Peyer's patch (tissue), 4 donors: ENCODE measurements at regions not wholly inside any gene's neighbourhood (a gene's known extent, or its start where the extent isn't known, plus 50 kb on each side); places are given as distances from the start of the nearest gene placed in this dataset.

Experiments used
- DNase-seq, 3 donors: peaks; one replicate each; pipeline ENCODE4 v3.0.0-alpha.2; 2017 to 2019
- H3K27ac ChIP-seq, 4 donors: fragments of 200-600 bp; sonication (generic); one replicate each; pipeline ENCODE4 v1.5.1; 2016 to 2019
- H3K27me3 ChIP-seq, 2 donors: fragments of 200-600 bp; sonication (generic); one replicate each; pipeline ENCODE4 v1.5.1; 2019
- H3K36me3 ChIP-seq, 3 donors: fragments of 200-600 bp; sonication (generic); one replicate each; pipeline ENCODE4 v1.5.1; 2016 to 2019
- H3K4me1 ChIP-seq, 4 donors: fragments of 200-600 bp; sonication (generic); one replicate each; pipeline ENCODE4 v1.5.1; 2016 to 2019
- H3K4me3 ChIP-seq, 4 donors: fragments of 200-600 bp; sonication (generic); 1 replicate in 3 of 4; 2 replicates in 1 of 4; pipeline ENCODE4 v1.5.1; 2016 to 2019; ENCODE audit warnings: mild to moderate bottlenecking in 1 of 4
- H3K9me3 ChIP-seq, 4 donors: fragments of 200-600 bp; sonication (generic); one replicate each; pipeline ENCODE4 v1.5.1; 2016 to 2019; ENCODE audit warnings: mild to moderate bottlenecking in 1 of 4
- CTCF ChIP-seq, 6 experiments: fragments of 450-650 bp in 4 of 6; fragments of 200-600 bp in 2 of 6; sonication (generic) in 1 of 6; IDR thresholded peaks; one replicate each; pipeline ENCODE4 v1.5.1; 2017 to 2019; ENCODE audit warnings: antibody characterized with exemption in 6 of 6, mild to moderate bottlenecking in 3 of 6, moderate library complexity in 1 of 6
- POLR2A ChIP-seq, 2 donors: fragments of 450-650 bp; IDR thresholded peaks; one replicate each; pipeline ENCODE4 v1.5.1; 2017; ENCODE audit warnings: antibody characterized with exemption in 2 of 2, mild to moderate bottlenecking in 2 of 2, moderate library complexity in 2 of 2

- Histone ChIP-seq H3K9me3 (no peaks in the 10 kb centered on the region), H3K36me3 (no peaks in the 10 kb centered on the region), H3K4me1 (peaks cover 11 to 24% (median 22%) of the 10 kb centered on the region in 4 donors), H3K4me3 (peak overlapping the region; percentile 40 to 67 (median 50)), H3K27me3 (no peaks in the 10 kb centered on the region), H3K27ac (peak overlapping the region; percentile 79 to 83 (median 82))
- DNase-seq, result no peak
- no peak for TF ChIP-seq CTCF (IDR thresholded peaks at IDR 0.05)
- TF ChIP-seq POLR2A (IDR thresholded peaks at IDR 0.05), result no peak
These were observed 109.9 kb upstream of the SLC25A33 start for GRCh38 chr1:9429342-9429711.

- H3K4me3 ChIP-seq, result no peak overlapping the region
- peak overlapping the region in 3 of 4 donors; percentile 34 to 94 (median 89) for H3K27ac ChIP-seq
- no peaks in the 10 kb centered on the region for H3K9me3 ChIP-seq
- no peaks in the 10 kb centered on the region for H3K36me3 ChIP-seq
- TF ChIP-seq CTCF (IDR thresholded peaks at IDR 0.05) (no peak), POLR2A (IDR thresholded peaks at IDR 0.05) (no peak)
- H3K27me3 ChIP-seq, result no peaks in the 10 kb centered on the region
- peaks cover 2 to 44% (median 5%) of the 10 kb centered on the region in 4 donors for H3K4me1 ChIP-seq
- DNase-seq, result no peak
These were observed 104.8 kb upstream of the SLC25A33 start for GRCh38 chr1:9434247-9435152.

GRCh38 chr1:9435153-9435636 is 104.1 kb upstream of the SLC25A33 start:
- Histone ChIP-seq H3K4me1 (peaks cover 0 to 41% (median 5%) of the 10 kb centered on the region in 4 donors), H3K27me3 (no peaks in the 10 kb centered on the region), H3K4me3 (no peak overlapping the region), H3K36me3 (no peaks in the 10 kb centered on the region), H3K9me3 (no peaks in the 10 kb centered on the region), H3K27ac (peak overlapping the region in 3 of 4 donors; percentile 70 to 94 (median 89))
- TF ChIP-seq POLR2A (IDR thresholded peaks at IDR 0.05) (peak; percentile 45 to 76), CTCF (IDR thresholded peaks at IDR 0.05) (no peak)
- peak in 2 of 3 donors; percentile 63 to 68 for DNase-seq

GRCh38 chr1:9435854-9436640 is 103.2 kb upstream of the SLC25A33 start:
- no peaks in the 10 kb centered on the region for H3K27me3 ChIP-seq
- peak in 1 of 3 donors; percentile 57 for DNase-seq

More at GRCh38 chr1:9435854-9436640, 103.2 kb upstream of the SLC25A33 start:
- H3K36me3 ChIP-seq, result no peaks in the 10 kb centered on the region
- H3K4me3 ChIP-seq, result no peak overlapping the region
- TF ChIP-seq POLR2A (IDR thresholded peaks at IDR 0.05) (peak in 1 of 2 donors; percentile 30), CTCF (IDR thresholded peaks at IDR 0.05) (peak in 3 of 6 experiments; percentile 15 to 31 (median 26))
- peaks cover 0 to 46% (median 5%) of the 10 kb centered on the region in 4 donors for H3K4me1 ChIP-seq
- H3K9me3 ChIP-seq, result no peaks in the 10 kb centered on the region
- H3K27ac ChIP-seq, result peak overlapping the region in 3 of 4 donors; percentile 70 to 94 (median 89)
